Upper lobe of right lung (tissue), 1 donor: ENCODE measurements at regions not wholly inside any gene's neighbourhood (a gene's known extent, or its start where the extent isn't known, plus 50 kb on each side); places are given as distances from the start of the nearest gene placed in this dataset.
A peak's percentile ranks its signal among the peaks of the same experiment; 100 is the strongest.

ENCODE experiments used
- ATAC-seq: fragments of 200-7000 bp; cut with Tn5 transposase; one replicate; pipeline ENCODE4 v1.9.1; 2020; ENCODE audit warnings: mild to moderate bottlenecking, moderate library complexity
- DNase-seq: peaks from one replicate; pipeline ENCODE4 v3.0.0-alpha.2; 2020
- H3K27ac ChIP-seq: fragments of 200-600 bp; one replicate; pipeline ENCODE4 v1.8.0; 2022
- H3K27me3 ChIP-seq: fragments of 200-600 bp; one replicate; pipeline ENCODE4 v1.8.0; 2022; ENCODE audit warnings: mild to moderate bottlenecking
- H3K36me3 ChIP-seq: fragments of 200-600 bp; one replicate; pipeline ENCODE4 v1.8.0; 2022
- H3K4me1 ChIP-seq: fragments of 200-600 bp; one replicate; pipeline ENCODE4 v1.8.0; 2022
- H3K4me3 ChIP-seq: fragments of 200-600 bp; one replicate; pipeline ENCODE4 v1.8.0; 2022; ENCODE audit warnings: mild to moderate bottlenecking
- H3K9me3 ChIP-seq: fragments of 200-600 bp; one replicate; pipeline ENCODE4 v1.8.0; 2022
- CTCF ChIP-seq: fragments of 200-600 bp; IDR thresholded peaks from one replicate; pipeline ENCODE4 v1.8.0; 2022; ENCODE audit warnings: antibody characterized with exemption
- intact Hi-C: fragments of 100-400 bp; cut with DNase I; formaldehyde crosslinking; loops from one replicate; pipeline ENCODE4 v1.11.0; 2022
- donor health status: DM: no; HTN: yes; CAD: no; lungs with severe emphysema.

GRCh38 chr2:59786684-59787083, 766.8 kb downstream of the BCL11A start:
- Histone ChIP-seq H3K4me1 (no peaks in the 10 kb centered on the region), H3K9me3 (no peaks in the 10 kb centered on the region), H3K27me3 (no peaks in the 10 kb centered on the region), H3K36me3 (no peaks in the 10 kb centered on the region), H3K27ac (no peak overlapping the region), H3K4me3 (no peak overlapping the region)
- DNase-seq (no peak), ATAC-seq (no peak)
- no peak for TF ChIP-seq CTCF
- intact Hi-C loops = no loop called here

DNA sequence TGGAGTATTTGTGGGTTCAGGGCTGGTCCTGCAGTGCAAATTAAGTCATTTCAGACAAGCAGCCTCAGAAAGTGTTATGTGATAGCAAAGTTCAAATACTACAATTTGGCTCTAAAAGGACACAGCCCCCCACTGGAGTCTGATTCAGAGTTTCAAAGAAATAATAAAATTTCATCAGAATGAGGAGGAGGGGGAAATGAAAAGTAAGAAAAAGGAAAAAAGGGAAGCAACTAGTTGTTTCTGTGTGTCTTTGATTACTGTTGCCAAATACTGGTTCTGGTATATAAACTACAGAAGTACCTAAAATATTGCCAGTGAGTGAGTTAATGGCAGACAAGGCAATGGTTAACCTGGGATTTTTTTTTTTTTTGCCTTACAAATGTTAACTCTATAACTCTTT, 773.9 kb downstream of the BCL11A start:
- Histone ChIP-seq H3K36me3 (no peaks in the 10 kb centered on the region), H3K4me3 (no peak overlapping the region), H3K9me3 (no peaks in the 10 kb centered on the region), H3K27me3 (no peaks in the 10 kb centered on the region), H3K4me1 (no peaks in the 10 kb centered on the region), H3K27ac (no peak overlapping the region)
- DNase-seq (no peak), ATAC-seq (peak; percentile 47)
- intact Hi-C loops = no loop called here
- no peak for TF ChIP-seq CTCF

DNA sequence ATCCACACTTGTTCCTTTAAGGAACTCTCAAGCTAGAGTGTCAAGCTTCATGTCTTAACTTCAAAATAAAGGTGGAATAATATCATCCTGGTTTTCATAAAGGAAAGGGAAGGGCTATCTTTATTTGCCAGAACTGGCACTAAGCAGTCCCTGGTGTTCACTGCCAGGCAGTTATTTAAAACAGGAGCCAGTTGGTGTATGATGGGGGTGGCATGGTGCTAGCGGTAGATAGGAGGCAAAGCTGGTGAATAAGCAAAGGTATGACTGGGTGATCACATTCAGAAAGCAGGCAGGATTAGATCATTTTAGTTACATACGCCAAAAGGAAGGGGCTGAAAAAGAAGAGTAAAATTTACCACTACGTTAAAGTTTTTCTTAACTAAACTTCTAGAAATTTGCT, 776.3 kb downstream of the BCL11A start:
- intact Hi-C loops = no loop called here
- DNase-seq (no peak), ATAC-seq (no peak)
- H3K27ac ChIP-seq = no peak overlapping the region
- no peaks in the 10 kb centered on the region for H3K4me1 ChIP-seq
- no peaks in the 10 kb centered on the region for H3K36me3 ChIP-seq
- H3K4me3 ChIP-seq = no peak overlapping the region
- no peaks in the 10 kb centered on the region for H3K27me3 ChIP-seq
- H3K9me3 ChIP-seq = no peaks in the 10 kb centered on the region
- no peak for TF ChIP-seq CTCF

DNA sequence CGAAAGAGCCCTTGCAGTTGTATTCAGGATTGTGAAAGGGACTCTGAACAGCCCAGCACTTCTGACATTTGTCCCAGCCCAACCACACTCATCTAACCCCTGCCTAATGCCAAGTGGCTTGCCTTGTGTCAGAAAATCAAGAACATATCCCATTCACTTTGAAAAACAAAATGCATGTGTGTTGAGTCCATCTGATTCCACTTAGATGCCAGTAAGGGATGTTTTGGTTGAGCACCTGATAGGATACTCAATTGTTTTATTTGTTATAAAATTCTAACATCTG, 776.8 kb downstream of the BCL11A start:
- no peaks in the 10 kb centered on the region for H3K36me3 ChIP-seq
- ATAC-seq (no peak), DNase-seq (no peak)
- intact Hi-C loops = no loop called here
- no peaks in the 10 kb centered on the region for H3K9me3 ChIP-seq
- no peaks in the 10 kb centered on the region for H3K27me3 ChIP-seq
- H3K4me3 ChIP-seq = no peak overlapping the region
- no peaks in the 10 kb centered on the region for H3K4me1 ChIP-seq
- no peak overlapping the region for H3K27ac ChIP-seq
- no peak for TF ChIP-seq CTCF

DNA sequence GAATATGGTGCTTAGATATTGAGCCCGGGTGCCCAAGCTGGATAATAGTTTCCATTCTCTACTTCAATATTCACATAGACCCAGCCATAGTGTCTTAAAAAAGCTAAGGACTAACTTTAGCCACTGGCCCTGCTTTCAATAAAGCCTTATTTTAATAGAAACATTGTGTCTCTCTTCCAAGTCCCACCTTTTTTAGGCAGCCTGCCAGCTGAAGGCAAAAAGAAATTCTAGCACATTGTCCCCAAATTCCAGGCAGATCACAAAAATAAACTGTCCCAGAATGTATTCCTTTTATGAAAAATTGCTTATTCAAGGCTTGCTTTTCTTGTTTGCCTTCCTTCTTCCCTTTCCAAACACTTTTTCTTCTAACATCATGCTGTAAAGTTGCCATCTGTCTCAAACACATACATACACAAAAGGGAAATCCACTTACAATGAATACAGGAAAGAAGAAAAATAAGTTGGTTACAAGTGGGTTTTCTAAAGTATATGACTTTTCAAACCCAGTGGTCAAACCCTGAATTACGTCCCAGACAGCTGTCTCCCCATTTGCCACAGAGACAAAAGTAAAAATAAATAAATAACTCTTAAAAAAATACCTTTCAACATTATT, 778.5 kb downstream of the BCL11A start:
- Histone ChIP-seq H3K9me3 (no peaks in the 10 kb centered on the region), H3K27me3 (no peaks in the 10 kb centered on the region), H3K4me3 (no peak overlapping the region), H3K27ac (no peak overlapping the region), H3K4me1 (no peaks in the 10 kb centered on the region), H3K36me3 (no peaks in the 10 kb centered on the region)
- ATAC-seq (no peak), DNase-seq (no peak)
- no peak for TF ChIP-seq CTCF
- intact Hi-C loops = no loop called here

DNA sequence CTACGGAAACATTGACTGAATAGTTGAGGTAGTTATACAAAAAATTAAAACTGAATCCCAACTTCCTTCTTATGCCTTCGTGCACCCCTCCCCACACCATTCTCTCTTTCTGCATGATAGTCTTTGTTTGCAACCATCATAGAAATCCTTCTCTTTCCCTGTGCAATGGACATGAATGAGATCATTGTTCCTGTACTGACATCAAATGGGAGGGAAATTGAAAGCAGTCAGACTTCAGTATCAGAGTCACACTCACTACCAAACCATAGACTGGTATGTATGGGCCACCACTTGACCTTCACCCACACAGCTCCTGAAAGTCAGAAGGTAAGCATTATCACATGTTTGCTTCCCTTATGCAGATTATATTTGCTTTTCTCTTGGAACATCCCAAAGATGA, 782.8 kb downstream of the BCL11A start:
- Histone ChIP-seq H3K27ac (no peak overlapping the region), H3K36me3 (no peaks in the 10 kb centered on the region), H3K27me3 (no peaks in the 10 kb centered on the region), H3K4me1 (no peaks in the 10 kb centered on the region), H3K4me3 (no peak overlapping the region), H3K9me3 (no peaks in the 10 kb centered on the region)
- intact Hi-C loops = no loop called here
- ATAC-seq (no peak), DNase-seq (no peak)
- no peak for TF ChIP-seq CTCF
